Osteocyte (in vitro differentiated cells): ENCODE measurements at regions not wholly inside any gene's neighbourhood (a gene's known extent, or its start where the extent isn't known, plus 50 kb on each side); places are given as distances from the start of the nearest gene placed in this dataset.

Experiments
- DNase-seq: peaks from one replicate; pipeline ENCODE4 v3.0.0; 2021; ENCODE audit warnings: mixed read lengths; ENCODE audit not compliant: unreplicated experiment; ENCODE audit errors: extremely low spot score
- H3K27ac Mint-ChIP-seq: one replicate; pipeline ENCODE4 v1.8.0; 2021; ENCODE audit warnings: mild to moderate bottlenecking, mixed read lengths; ENCODE audit not compliant: unreplicated experiment
- H3K27me3 Mint-ChIP-seq: one replicate; pipeline ENCODE4 v1.8.0; 2021; ENCODE audit warnings: mixed read lengths; ENCODE audit not compliant: unreplicated experiment
- H3K36me3 Mint-ChIP-seq: one replicate; pipeline ENCODE4 v1.8.0; 2021; ENCODE audit warnings: mixed read lengths; ENCODE audit not compliant: unreplicated experiment
- H3K4me1 Mint-ChIP-seq: one replicate; pipeline ENCODE4 v1.8.0; 2021; ENCODE audit warnings: mixed read lengths; ENCODE audit not compliant: unreplicated experiment
- H3K4me3 Mint-ChIP-seq: one replicate; pipeline ENCODE4 v1.8.0; 2021; ENCODE audit warnings: mild to moderate bottlenecking, moderate library complexity, mixed read lengths; ENCODE audit not compliant: unreplicated experiment
- H3K9me3 Mint-ChIP-seq: one replicate; pipeline ENCODE4 v1.8.0; 2021; ENCODE audit warnings: mixed read lengths; ENCODE audit not compliant: unreplicated experiment
- CTCF ChIP-seq: fragments of 200-600 bp; sonication (generic); IDR thresholded peaks from 2 replicates; pipeline ENCODE4 v1.5.0; 2021; ENCODE audit warnings: antibody characterized with exemption, mild to moderate bottlenecking, moderate library complexity

- Mint-ChIP-seq H3K9me3 (peaks cover 10% of the 10 kb centered on the region), H3K27ac (no peak overlapping the region), H3K27me3 (no peaks in the 10 kb centered on the region), H3K4me3 (no peak overlapping the region), H3K36me3 (no peaks in the 10 kb centered on the region), H3K4me1 (no peaks in the 10 kb centered on the region)
- TF ChIP-seq CTCF: no peak
- no peak for DNase-seq
These were observed 543.2 kb upstream of the SGCD start for GRCh38 chr5:155783791-155784190.

DNA sequence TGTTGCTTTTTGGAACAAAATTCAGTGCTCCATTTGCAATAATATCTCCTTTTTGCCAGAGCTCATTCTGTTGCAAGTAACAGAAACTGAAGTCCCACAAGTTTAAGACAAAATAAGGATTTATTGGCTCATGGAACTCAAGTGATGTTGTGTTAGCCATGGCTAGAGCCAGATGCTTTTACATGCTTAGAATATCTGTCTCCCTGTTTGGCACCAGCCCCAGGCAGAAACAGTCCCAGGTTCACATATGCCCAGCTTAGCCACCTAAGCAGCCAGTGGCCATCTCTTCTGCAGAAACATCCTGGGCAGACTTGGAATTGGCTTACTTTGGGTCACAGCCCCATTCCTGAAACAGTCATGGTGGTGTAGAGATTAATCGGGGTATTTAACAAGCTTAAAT is 540.9 kb upstream of the SGCD start:
- Mint-ChIP-seq H3K9me3 (peaks cover 10% of the 10 kb centered on the region), H3K4me1 (no peaks in the 10 kb centered on the region), H3K27ac (no peak overlapping the region), H3K36me3 (no peaks in the 10 kb centered on the region), H3K4me3 (no peak overlapping the region), H3K27me3 (no peaks in the 10 kb centered on the region)
- no peak for TF ChIP-seq CTCF
- no peak for DNase-seq

- no peak overlapping the region for H3K4me3 Mint-ChIP-seq
- H3K27ac Mint-ChIP-seq: no peak overlapping the region
- no peak for TF ChIP-seq CTCF
- H3K9me3 Mint-ChIP-seq: peaks cover 38% of the 10 kb centered on the region
- H3K4me1 Mint-ChIP-seq: no peaks in the 10 kb centered on the region
- H3K36me3 Mint-ChIP-seq: peaks cover 2% of the 10 kb centered on the region
- DNase-seq: no peak
- no peaks in the 10 kb centered on the region for H3K27me3 Mint-ChIP-seq
These were observed 534.1 kb upstream of the SGCD start for GRCh38 chr5:155792873-155793272.

- Mint-ChIP-seq H3K27ac (no peak overlapping the region), H3K4me1 (no peaks in the 10 kb centered on the region), H3K4me3 (no peak overlapping the region), H3K27me3 (no peaks in the 10 kb centered on the region), H3K9me3 (peaks cover 41% of the 10 kb centered on the region), H3K36me3 (peaks cover 2% of the 10 kb centered on the region)
- no peak for DNase-seq
- no peak for TF ChIP-seq CTCF
These were observed 532.2 kb upstream of the SGCD start for GRCh38 chr5:155794795-155795194.

DNA sequence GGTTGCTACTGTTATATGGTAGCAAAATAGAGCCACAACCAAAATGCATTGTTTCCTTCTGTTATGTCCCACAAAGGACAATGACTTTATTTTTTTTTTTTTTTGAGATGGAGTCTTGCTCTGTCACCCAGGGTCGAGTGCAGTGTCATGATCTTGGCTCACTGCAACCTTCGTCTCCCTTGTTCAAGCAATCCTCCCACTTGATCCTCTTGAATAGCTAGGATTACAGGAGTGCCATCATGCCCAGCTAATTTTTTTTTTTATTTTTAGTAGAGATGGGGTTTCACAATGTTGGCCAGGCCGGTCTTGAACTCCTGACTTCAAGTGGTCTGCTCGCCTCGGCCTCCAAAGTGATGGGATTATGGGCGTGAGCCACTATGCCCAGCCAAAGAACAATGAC is 527.7 kb upstream of the SGCD start:
- Mint-ChIP-seq H3K4me1 (no peaks in the 10 kb centered on the region), H3K27ac (no peak overlapping the region), H3K27me3 (no peaks in the 10 kb centered on the region), H3K4me3 (no peak overlapping the region), H3K36me3 (peaks cover 2% of the 10 kb centered on the region), H3K9me3 (peaks cover 41% of the 10 kb centered on the region)
- no peak for DNase-seq
- TF ChIP-seq CTCF: no peak
